Inferior parietal cortex (tissue), 1 donor: ENCODE measurements at regions not wholly inside any gene's neighbourhood (a gene's known extent, or its start where the extent isn't known, plus 50 kb on each side); places are given as distances from the start of the nearest gene placed in this dataset.

Source experiments
- DNase-seq: peaks from one replicate; pipeline ENCODE4 v3.0.0-alpha.2; 2016; ENCODE audit errors: extremely low spot score

GRCh38 chr6:137734005-137734874 lies 132.8 kb upstream of the TNFAIP3 start:
- no peak for DNase-seq

- DNase-seq = no peak
Observed at GRCh38 chr6:137734875-137735182, 132.2 kb upstream of the TNFAIP3 start.

GRCh38 chr6:137736048-137736818 lies 130.8 kb upstream of the TNFAIP3 start:
- DNase-seq = no peak

DNA sequence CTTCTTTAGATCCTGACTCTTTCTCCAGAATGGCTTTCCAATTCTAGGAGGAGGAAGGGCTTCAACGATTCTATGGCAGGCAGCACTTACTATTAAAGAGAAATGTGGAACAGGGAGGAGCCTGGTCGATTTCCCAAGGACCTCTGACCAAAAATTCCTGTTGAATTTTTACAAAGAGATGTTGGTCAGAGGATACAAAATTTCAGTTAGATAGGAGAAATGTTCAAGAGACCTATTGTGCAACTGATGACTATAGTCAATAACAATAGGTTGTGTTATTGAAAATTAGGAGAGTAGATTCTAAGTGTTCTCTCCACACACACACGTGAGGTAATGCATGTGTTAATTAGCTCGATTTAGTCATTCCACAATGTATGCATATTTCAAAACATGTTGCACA lies 130.1 kb upstream of the TNFAIP3 start:
- no peak for DNase-seq

GRCh38 chr6:137737836-137738596 lies 129.0 kb upstream of the TNFAIP3 start:
- DNase-seq = no peak

DNA sequence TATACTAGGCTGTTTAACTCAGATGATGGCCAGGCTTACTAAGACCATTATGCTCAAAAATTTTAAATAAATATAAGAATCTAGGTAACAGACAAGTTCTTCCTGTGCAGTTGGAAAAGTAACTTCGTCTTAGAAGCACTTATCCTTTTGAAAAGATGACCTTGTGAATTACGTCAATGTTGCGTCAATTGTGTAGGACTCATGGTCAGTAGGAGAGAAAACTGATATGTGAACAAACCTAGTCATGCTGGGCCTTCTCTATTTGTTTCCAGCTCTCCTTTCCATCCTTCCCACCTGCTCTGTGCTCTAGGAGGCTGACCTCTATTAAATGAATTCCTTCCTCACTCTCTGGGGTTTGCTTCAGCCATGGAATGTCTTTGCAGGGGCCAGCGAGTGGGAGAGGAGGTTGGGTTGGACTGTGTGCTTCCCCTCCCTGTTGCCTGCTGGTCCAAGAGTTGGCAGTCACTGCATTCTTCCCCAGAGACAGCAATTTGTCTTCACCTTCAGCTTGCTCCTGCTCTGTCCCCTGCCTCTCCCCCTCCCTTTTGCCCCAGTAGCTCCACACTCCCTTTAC lies 128.0 kb upstream of the TNFAIP3 start:
- DNase-seq = no peak

DNA sequence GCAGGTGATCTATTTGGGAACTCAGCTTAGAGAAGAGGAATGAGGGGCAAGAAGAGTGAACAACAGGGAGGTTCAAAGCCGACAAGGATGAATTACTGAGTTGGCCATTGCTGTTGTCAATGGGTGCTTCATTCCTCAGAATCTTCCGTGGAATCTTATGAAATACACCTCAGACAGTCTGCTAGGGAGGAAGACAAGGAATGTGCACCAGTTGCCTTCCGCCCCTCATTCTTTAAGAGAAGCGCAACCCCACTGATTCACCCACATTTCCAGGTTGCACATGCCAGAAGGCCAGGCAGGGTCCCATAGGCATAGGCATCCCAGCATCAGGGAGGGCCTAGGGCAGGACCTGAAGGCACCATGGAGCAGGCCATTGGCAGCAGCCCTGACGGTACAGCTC lies 127.5 kb upstream of the TNFAIP3 start:
- DNase-seq = no peak

DNA sequence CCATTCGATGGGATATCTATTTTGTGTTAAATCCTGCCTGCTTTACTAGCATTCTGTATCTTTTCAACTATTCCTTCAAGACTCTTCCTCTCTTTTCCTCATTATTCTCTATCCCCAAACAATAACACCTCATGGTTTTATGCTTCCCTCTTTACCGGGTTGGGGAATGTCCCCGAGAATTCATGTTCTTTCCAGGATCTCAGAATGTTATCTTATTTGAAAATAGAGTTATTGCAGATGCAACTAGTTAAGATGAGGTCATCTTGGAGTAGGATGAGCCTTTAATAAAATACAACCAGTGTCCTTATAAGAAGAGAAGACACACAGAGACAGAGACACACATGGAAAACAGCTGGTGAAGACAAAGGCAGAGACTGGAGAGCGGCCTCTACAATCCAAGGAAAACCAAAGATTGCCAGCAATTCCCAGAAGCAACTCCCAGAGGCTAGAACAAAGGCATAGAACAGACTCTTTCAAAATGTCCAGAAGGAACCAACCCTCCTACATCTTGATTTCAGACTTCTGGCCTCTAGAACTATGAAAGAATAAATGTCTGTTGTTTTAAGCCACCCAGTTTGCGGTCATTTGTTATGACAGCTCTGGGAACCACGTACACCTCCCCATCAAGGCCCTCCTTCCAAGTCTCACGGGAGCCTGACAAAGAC lies 126.8 kb upstream of the TNFAIP3 start:
- no peak for DNase-seq

DNA sequence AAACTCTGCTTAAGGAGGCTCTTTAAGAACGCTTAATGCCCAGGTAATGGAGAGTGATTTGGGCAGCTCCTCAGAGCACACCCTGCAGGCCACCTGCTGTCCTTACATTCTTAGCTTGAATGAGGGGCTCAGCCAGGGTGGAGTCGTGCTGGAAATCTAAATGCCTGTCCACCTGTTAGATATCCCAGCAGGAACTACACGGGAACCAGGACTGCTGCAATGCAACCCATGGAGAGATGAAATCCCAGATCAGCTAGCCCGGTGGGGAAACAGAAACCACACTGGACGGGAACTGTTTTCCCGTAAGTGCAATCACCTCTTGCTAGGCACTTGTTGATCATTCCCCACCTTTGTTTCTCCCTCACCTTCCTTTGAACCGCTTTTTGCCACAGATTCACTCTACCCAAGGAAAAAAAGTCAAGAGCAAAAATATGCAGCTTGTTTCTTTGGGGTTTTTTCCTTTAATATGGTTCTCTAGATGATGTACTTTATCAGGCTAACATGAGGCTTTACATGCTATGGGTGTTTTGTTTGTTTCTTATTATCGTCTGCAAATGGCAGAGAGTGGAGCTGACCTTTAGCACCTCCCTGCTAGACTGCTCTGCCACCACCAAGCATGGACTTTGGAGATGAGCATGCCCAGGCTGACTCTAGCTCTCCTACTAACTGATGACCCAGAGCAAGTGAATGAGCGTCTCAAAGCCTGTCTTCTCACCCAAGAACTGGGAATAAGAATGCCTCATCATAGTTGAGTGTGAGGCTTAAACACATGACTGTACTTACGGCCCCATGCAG lies 125.9 kb upstream of the TNFAIP3 start:
- DNase-seq = no peak

DNA sequence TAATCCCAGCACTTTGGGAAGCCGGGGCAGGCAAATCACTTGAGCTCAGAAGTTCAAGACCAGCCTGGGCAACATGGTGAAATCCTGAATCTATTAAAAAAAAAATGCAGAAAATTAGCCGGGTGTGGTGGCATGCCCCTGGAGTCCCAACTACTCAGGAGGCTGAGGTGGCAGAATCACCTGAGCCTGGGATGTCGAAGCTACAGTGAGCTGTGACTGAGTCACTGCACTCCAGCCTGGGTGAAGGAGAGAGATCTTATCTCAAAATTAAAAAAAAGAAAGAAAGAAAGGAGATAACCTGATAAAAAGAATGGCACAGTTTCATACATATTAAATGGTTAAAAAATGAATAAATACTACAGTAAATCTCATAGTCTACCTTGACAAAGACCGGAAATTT lies 123.6 kb upstream of the TNFAIP3 start:
- no peak for DNase-seq

GRCh38 chr6:137744877-137745276 lies 122.2 kb upstream of the TNFAIP3 start:
- no peak for DNase-seq

- no peak for DNase-seq
Observed at GRCh38 chr6:137745321-137745720, 121.7 kb upstream of the TNFAIP3 start.

GRCh38 chr6:137746264-137746663 lies 120.8 kb upstream of the TNFAIP3 start:
- DNase-seq = no peak

- DNase-seq = no peak
Observed at GRCh38 chr6:137749696-137750211, 117.3 kb upstream of the TNFAIP3 start.

GRCh38 chr6:137750297-137750696 lies 116.8 kb upstream of the TNFAIP3 start:
- no peak for DNase-seq

GRCh38 chr6:137751768-137752560 lies 115.1 kb upstream of the TNFAIP3 start:
- no peak for DNase-seq

GRCh38 chr6:137754366-137754765 lies 112.7 kb upstream of the TNFAIP3 start:
- no peak for DNase-seq

- no peak for DNase-seq
Observed at GRCh38 chr6:137754866-137755265, 112.2 kb upstream of the TNFAIP3 start.

GRCh38 chr6:137755284-137755683 lies 111.8 kb upstream of the TNFAIP3 start:
- DNase-seq = no peak

- no peak for DNase-seq
Observed at GRCh38 chr6:137756788-137757187, 110.3 kb upstream of the TNFAIP3 start.
